Subcutaneous abdominal adipose tissue (tissue), 5 donors: ENCODE measurements at regions not wholly inside any gene's neighbourhood (a gene's known extent, or its start where the extent isn't known, plus 50 kb on each side); places are given as distances from the start of the nearest gene placed in this dataset.

Source experiments
- H3K27ac ChIP-seq: one replicate; pipeline ENCODE4 v1.7.0; 2013; ENCODE audit warnings: low read depth, mild to moderate bottlenecking, inconsistent platforms, low read length, moderate library complexity
- H3K27me3 ChIP-seq, 5 donors: one replicate each; pipeline ENCODE4 v1.7.0; 2013; ENCODE audit warnings: low read length in 5 of 5, inconsistent platforms in 1 of 5; ENCODE audit not compliant: control insufficient read depth in 5 of 5, insufficient read depth in 4 of 5
- H3K36me3 ChIP-seq, 5 donors: one replicate each; pipeline ENCODE4 v1.7.0; 2013; ENCODE audit warnings: low read length in 5 of 5; ENCODE audit not compliant: control insufficient read depth in 5 of 5, insufficient read depth in 5 of 5
- H3K4me1 ChIP-seq, 5 donors: one replicate each; pipeline ENCODE4 v1.7.0; 2013; ENCODE audit warnings: low read length in 5 of 5, mild to moderate bottlenecking in 3 of 5, moderate library complexity in 1 of 5; ENCODE audit not compliant: control insufficient read depth in 5 of 5, insufficient read depth in 5 of 5
- H3K4me3 ChIP-seq, 5 donors: one replicate each; pipeline ENCODE4 v1.7.0; 2013; ENCODE audit warnings: low read length in 5 of 5, low read depth in 1 of 5
- H3K9ac ChIP-seq, 5 donors: one replicate each; pipeline ENCODE4 v1.7.0; 2013; ENCODE audit warnings: low read length in 5 of 5, mild to moderate bottlenecking in 4 of 5, moderate library complexity in 3 of 5
- H3K9me3 ChIP-seq, 5 donors: one replicate each; pipeline ENCODE4 v1.7.0; 2013; ENCODE audit warnings: low read length in 5 of 5; ENCODE audit not compliant: control insufficient read depth in 5 of 5
- donor health status: healthy.
- donor health status: healthy.
- donor health status: healthy.
- donor health status: healthy.
- donor health status: healthy.

- Histone ChIP-seq H3K27ac (no peak overlapping the region), H3K4me3 (no peak overlapping the region), H3K9ac (no peak overlapping the region), H3K4me1 (peaks cover 0 to 8% (median 0%) of the 10 kb centered on the region in 5 donors), H3K27me3 (peaks cover 0 to 2% (median 0%) of the 10 kb centered on the region in 5 donors), H3K9me3 (peaks cover 0 to 24% (median 6%) of the 10 kb centered on the region in 5 donors), H3K36me3 (no peaks in the 10 kb centered on the region)
Observed at GRCh38 chr14:88950069-88950468, 125.6 kb downstream of the TTC8 start.

DNA sequence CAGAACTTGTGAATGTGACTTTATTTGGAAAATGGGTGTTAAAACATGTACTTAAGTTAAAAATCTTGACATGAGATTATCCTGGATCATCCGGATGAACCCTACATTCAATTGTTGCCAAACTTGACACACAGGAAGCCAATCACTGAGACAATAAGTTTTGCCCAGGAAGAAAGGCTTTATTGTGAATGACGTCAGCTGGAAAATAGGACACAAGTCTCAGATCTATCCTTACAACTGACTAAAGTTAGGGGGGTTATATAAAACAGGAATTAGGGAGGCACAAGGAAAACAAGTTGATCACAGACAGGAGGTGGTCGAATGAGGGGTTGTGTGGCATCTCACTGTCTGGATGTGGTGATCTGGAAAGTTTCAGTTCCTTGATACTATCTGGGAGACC is 126.9 kb downstream of the TTC8 start:
- H3K9me3 ChIP-seq, result peaks cover 0 to 24% (median 6%) of the 10 kb centered on the region in 5 donors

GRCh38 chr14:88952901-88953300 is 128.4 kb downstream of the TTC8 start:
- no peaks in the 10 kb centered on the region for H3K27me3 ChIP-seq
- no peak overlapping the region for H3K27ac ChIP-seq
- no peak overlapping the region for H3K9ac ChIP-seq
- no peaks in the 10 kb centered on the region for H3K36me3 ChIP-seq
- no peak overlapping the region for H3K4me3 ChIP-seq
- H3K4me1 ChIP-seq, result peaks cover 0 to 2% (median 0%) of the 10 kb centered on the region in 5 donors
- H3K9me3 ChIP-seq, result peaks cover 0 to 24% (median 6%) of the 10 kb centered on the region in 5 donors

More for the DNA sequence above, 126.9 kb downstream of the TTC8 start:
- Histone ChIP-seq H3K27ac (no peak overlapping the region), H3K4me3 (no peak overlapping the region), H3K36me3 (no peaks in the 10 kb centered on the region), H3K4me1 (peaks cover 0 to 8% (median 0%) of the 10 kb centered on the region in 5 donors), H3K9ac (no peak overlapping the region), H3K27me3 (no peaks in the 10 kb centered on the region)

GRCh38 chr14:88955455-88955854 is 131.0 kb downstream of the TTC8 start:
- no peaks in the 10 kb centered on the region for H3K4me1 ChIP-seq
- no peaks in the 10 kb centered on the region for H3K36me3 ChIP-seq
- H3K9me3 ChIP-seq, result peaks cover 0 to 23% (median 6%) of the 10 kb centered on the region in 5 donors
- H3K9ac ChIP-seq, result no peak overlapping the region
- H3K27me3 ChIP-seq, result no peaks in the 10 kb centered on the region
- H3K27ac ChIP-seq, result no peak overlapping the region
- H3K4me3 ChIP-seq, result no peak overlapping the region

DNA sequence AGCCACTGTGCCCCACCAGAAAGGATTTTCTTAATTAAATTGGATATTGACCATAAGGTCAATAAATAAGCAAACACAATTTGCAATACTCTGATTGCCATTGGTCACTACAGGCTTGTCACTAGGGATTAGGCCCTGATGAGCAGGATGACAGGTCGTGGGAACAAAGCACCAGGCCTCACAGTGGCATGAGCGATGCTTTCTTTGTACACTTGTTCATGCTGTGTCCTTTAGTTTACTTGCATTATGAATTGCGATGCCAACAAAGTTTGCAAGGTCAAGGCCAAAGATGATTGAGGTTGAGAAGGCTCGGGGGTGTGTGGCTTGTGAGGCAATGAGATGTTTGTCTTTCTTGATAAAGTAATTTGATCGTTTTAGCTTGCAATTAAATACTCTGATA is 136.0 kb downstream of the TTC8 start:
- H3K36me3 ChIP-seq, result no peaks in the 10 kb centered on the region
- H3K9me3 ChIP-seq, result no peaks in the 10 kb centered on the region
- no peak overlapping the region for H3K4me3 ChIP-seq
- no peak overlapping the region for H3K27ac ChIP-seq
- H3K27me3 ChIP-seq, result peaks cover 0 to 3% (median 0%) of the 10 kb centered on the region in 5 donors
- no peak overlapping the region for H3K9ac ChIP-seq
- no peaks in the 10 kb centered on the region for H3K4me1 ChIP-seq

DNA sequence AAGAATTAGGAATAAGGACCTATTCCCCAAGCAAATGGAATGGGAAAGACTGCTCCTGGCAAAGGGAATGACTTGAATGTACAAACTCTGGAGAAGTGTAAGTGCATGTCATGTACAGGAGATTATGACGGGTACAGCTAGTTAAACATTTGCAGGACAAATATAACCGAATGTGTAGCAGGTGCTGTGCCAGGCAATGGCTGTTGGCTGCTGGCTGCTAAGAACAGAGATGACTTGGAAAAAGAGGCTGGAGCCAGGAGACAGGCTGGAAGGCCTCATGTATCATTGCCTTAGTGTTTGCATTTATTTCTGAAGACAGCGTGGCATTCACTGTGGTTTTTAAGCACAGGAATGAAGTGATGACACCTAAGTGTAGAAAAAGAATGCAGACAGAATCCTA is 136.8 kb downstream of the TTC8 start:
- Histone ChIP-seq H3K9me3 (no peaks in the 10 kb centered on the region), H3K27me3 (peaks cover 0 to 3% (median 0%) of the 10 kb centered on the region in 5 donors), H3K36me3 (no peaks in the 10 kb centered on the region), H3K27ac (no peak overlapping the region), H3K4me3 (no peak overlapping the region), H3K9ac (no peak overlapping the region), H3K4me1 (no peaks in the 10 kb centered on the region)

DNA sequence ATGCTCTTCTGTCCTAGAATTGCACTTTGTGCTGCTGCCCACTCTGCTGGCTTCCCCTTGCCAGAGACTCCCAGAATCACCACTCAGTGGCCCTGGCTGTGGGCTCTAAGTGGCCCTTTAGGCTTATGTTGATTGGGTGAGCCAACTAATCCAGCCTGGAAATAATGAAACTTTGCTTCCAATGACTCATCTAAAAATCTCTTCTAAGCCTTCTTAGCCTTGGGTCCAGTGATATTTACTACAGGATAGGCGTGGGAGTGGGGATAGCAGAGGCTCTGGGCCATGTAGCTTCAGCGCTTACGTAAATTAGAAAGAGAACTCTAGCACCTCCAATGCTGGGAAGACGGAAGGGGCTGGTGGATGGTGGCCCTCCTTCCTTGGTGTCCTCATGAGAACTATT is 137.9 kb downstream of the TTC8 start:
- H3K27me3 ChIP-seq, result peaks cover 0 to 3% (median 0%) of the 10 kb centered on the region in 5 donors
- no peak overlapping the region for H3K9ac ChIP-seq
- no peaks in the 10 kb centered on the region for H3K4me1 ChIP-seq
- no peaks in the 10 kb centered on the region for H3K36me3 ChIP-seq
- H3K4me3 ChIP-seq, result no peak overlapping the region
- H3K27ac ChIP-seq, result no peak overlapping the region
- H3K9me3 ChIP-seq, result no peaks in the 10 kb centered on the region

- Histone ChIP-seq H3K36me3 (no peaks in the 10 kb centered on the region), H3K27me3 (peaks cover 0 to 6% (median 0%) of the 10 kb centered on the region in 5 donors), H3K27ac (no peak overlapping the region), H3K4me3 (no peak overlapping the region), H3K9ac (no peak overlapping the region), H3K4me1 (no peaks in the 10 kb centered on the region), H3K9me3 (no peaks in the 10 kb centered on the region)
Observed at GRCh38 chr14:88967299-88967698, 142.8 kb downstream of the TTC8 start.

DNA sequence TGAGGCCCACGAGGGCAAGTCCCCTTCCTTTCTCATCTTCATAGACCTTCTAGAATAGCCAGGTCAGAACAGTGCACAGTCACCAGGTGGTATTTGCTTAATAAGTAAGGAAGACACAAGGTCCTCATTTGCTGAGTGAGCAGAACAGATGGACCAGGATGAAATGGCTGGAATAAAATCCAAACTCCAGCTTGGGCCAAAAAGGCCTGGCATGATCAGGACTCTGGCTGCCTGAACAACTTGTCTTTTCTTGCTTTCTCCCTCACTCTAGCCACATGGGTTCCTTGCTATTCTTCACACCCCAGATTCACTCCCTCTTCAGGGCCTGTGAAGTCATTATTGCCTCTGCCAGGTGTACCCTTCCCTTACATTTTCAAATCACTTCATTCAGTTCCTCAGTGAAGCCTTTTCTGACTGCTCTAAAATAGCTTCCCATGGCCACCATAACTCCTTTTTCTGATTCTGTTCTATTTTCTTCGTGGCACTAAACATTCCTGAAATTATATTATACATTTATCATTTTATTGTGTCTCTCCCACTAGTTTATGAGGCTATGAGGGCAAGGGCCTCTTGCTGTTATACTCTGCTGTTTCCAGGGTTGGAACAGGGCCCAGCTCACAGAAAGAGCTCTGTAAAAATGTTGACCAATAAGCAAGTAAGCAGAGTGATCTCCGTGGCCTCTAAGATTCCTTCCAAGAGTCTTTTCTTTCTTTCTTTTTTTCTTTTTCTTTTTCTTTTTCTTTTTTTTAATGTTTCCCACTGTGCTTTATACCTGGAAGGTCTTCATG is 150.8 kb downstream of the TTC8 start:
- Histone ChIP-seq H3K4me1 (no peaks in the 10 kb centered on the region), H3K9ac (no peak overlapping the region), H3K36me3 (no peaks in the 10 kb centered on the region), H3K27ac (no peak overlapping the region), H3K27me3 (peaks cover 0 to 7% (median 0%) of the 10 kb centered on the region in 5 donors), H3K9me3 (peaks cover 0 to 2% (median 0%) of the 10 kb centered on the region in 5 donors), H3K4me3 (no peak overlapping the region)

- Histone ChIP-seq H3K9me3 (peaks cover 0 to 3% (median 0%) of the 10 kb centered on the region in 5 donors), H3K36me3 (no peaks in the 10 kb centered on the region), H3K9ac (no peak overlapping the region), H3K27me3 (peaks cover 0 to 7% (median 0%) of the 10 kb centered on the region in 5 donors), H3K27ac (no peak overlapping the region), H3K4me1 (no peaks in the 10 kb centered on the region), H3K4me3 (no peak overlapping the region)
Observed at GRCh38 chr14:88975926-88976325, 151.5 kb downstream of the TTC8 start.
